ENCODE measurements at regions not wholly inside any gene's neighbourhood (a gene's known extent, or its start where the extent isn't known, plus 50 kb on each side); places are given as distances from the start of the nearest gene placed in this dataset.

DNA sequence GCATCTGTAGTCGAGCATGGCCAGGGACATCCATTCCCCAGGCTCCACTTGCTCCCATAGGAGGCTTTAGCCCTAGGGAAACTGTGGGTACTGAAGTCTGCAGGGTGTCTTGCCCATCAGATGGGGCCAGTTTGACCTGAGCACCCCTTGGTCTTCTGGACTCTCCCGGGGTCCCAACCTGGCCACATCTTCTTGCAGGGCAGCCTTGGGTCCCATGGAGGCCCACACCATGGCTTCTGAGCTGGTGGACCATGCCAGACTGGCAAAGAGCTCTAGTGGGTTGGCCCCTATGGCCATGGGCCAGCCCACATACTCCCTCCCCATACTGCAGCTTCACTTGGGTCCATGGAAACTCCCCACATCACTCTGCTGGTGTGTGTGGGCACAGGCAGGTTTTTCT, 154.4 kb upstream of the PRLR start (continued):
- TF ChIP-seq KLF1 (tag; IDR thresholded peaks at IDR 0.05) (no peak), ZFPM2 (CRISPR knock-in tag; IDR thresholded peaks at IDR 0.05) (no peak), L3MBTL2 (IDR thresholded peaks at IDR 0.05) (no peak), RBM34 (IDR thresholded peaks at IDR 0.05; ENCODE audit: borderline replicate concordance, insufficient read depth, low read length) (no peak), BRD4 (IDR thresholded peaks at IDR 0.05) (no peak), TFE3 (CRISPR knock-in tag; IDR thresholded peaks at IDR 0.05) (no peak), WHSC1 (IDR thresholded peaks at IDR 0.05; ENCODE audit: low read length) (no peak)
- TF ChIP-seq, protein P1, sequence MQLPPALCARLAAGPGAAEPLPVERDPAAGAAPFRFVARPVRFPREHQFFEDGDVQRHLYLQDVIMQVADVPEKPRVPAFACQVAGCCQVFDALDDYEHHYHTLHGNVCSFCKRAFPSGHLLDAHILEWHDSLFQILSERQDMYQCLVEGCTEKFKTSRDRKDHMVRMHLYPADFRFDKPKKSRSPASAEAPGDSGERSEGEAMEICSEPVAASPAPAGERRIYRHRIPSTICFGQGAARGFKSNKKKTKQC (CRISPR knock-in tag; IDR thresholded peaks at IDR 0.05) = no peak
- TF ChIP-seq, protein P2, sequence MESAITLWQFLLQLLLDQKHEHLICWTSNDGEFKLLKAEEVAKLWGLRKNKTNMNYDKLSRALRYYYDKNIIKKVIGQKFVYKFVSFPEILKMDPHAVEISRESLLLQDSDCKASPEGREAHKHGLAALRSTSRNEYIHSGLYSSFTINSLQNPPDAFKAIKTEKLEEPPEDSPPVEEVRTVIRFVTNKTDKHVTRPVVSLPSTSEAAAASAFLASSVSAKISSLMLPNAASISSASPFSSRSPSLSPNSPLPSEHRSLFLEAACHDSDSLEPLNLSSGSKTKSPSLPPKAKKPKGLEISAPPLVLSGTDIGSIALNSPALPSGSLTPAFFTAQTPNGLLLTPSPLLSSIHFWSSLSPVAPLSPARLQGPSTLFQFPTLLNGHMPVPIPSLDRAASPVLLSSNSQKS (CRISPR knock-in tag; IDR thresholded peaks at IDR 0.05) = no peak

DNA sequence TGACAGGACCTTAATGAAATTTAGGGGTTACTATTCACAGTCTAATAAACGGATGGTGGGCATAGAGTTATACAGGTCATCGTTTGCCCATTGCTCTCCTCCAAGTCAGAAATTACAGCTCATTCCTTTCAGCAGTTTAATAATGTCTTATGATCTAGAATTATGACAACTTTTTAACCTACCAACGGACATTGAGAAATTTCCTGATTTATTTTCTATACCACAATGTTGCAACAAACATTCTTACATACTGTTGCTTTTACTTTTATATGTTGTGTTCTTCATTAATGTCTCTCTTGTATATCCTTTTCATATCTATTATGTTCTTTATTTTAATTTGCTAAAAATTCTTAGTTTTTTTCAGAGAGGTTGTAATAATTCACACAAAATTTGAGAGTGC, 152.8 kb upstream of the PRLR start:
- H3K27ac ChIP-seq (ENCODE audit: extremely low read depth, low read depth, low read length) = no peak overlapping the region
- no peaks in the 10 kb centered on the region for H3K36me3 ChIP-seq (ENCODE audit: control insufficient read depth, insufficient read depth, low read length)
- DNase-seq (ENCODE audit: extremely low read depth in 1 of 4, low spot score in 3 of 4) (no peak), ATAC-seq (no peak), FAIRE-seq (no peak)
- H2AFZ ChIP-seq (ENCODE audit: low read depth, low read length) = no peak overlapping the region
- H3K9me3 ChIP-seq (replicated peaks; ENCODE audit: control insufficient read depth, insufficient read depth, low read depth, low read length) = peaks cover 2% of the 10 kb centered on the region
- ChIA-PET POLR2A (no interaction called here), CTCF (ENCODE audit: low intra/inter-chr PET ratio) (no interaction called here)
- BruUV-seq (replicated peaks) = no TSS peak
- TF ChIP-seq TCF3 (CRISPR knock-in tag; IDR thresholded peaks at IDR 0.05) = no peak
- TF ChIP-seq ILK (tag; IDR thresholded peaks at IDR 0.05; ENCODE audit: borderline replicate concordance, low read depth) = no peak
- TF ChIP-seq YBX1 (IDR thresholded peaks at IDR 0.05) = no peak
- in situ Hi-C loops (cut with MboI) (no loop called here), intact Hi-C loops (cut with micrococcal nuclease) (no loop called here)
- no peak overlapping the region for H3K4me2 ChIP-seq (ENCODE audit: insufficient read depth, low read length)
- no peak overlapping the region for H3K4me3 ChIP-seq
- H3K79me2 ChIP-seq (ENCODE audit: control insufficient read depth, insufficient read depth, low read length) = no peaks in the 10 kb centered on the region
- no peaks in the 10 kb centered on the region for H3K4me1 ChIP-seq (replicated peaks in 1 of 2; ENCODE audit: control insufficient read depth in 2 of 2, insufficient read depth in 2 of 2, low read length in 2 of 2)
- no peak overlapping the region for H3K9ac ChIP-seq (ENCODE audit: insufficient read depth in 1 of 2, low read depth in 2 of 2, low read length in 2 of 2)
- no peaks in the 10 kb centered on the region for H4K20me1 ChIP-seq (replicated peaks; ENCODE audit: control insufficient read depth, insufficient read depth, low read length)
- WGBS (ENCODE audit: insufficient coverage, low coverage, missing lambda C conversion rate) = 0% methylated on average over 3 of the region's 3 CpGs
- no peaks in the 10 kb centered on the region for H3K27me3 ChIP-seq (ENCODE audit: control insufficient read depth in 2 of 2, insufficient read depth in 2 of 2, low read length in 2 of 2)
- H3K9me1 ChIP-seq (ENCODE audit: control insufficient read depth, insufficient read depth, low read length) = no peaks in the 10 kb centered on the region
